Natural killer cell treated with Interleukin-12 subunit alpha and Interleukin-12 subunit beta and Interleukin-15 and Interleukin-18, amount 100 ng/mL, for 72 hours (primary cell): ENCODE measurements at regions not wholly inside any gene's neighbourhood (a gene's known extent, or its start where the extent isn't known, plus 50 kb on each side); places are given as distances from the start of the nearest gene placed in this dataset.
A peak's percentile ranks its signal among the peaks of the same experiment; 100 is the strongest.

Experiments
- ATAC-seq, 2 donors: fragments of 150-1000 bp; cut with Tn5 transposase in 1 of 2; sonication (Bioruptor Pico), chemical (Tn5 transposase) in 1 of 2; 2 replicates each; pipeline ENCODE4 v1.10.0; 2021
- DNase-seq: peaks from one replicate; pipeline ENCODE4 v3.0.0; 2022; ENCODE audit warnings: low spot score
- H3K27ac Mint-ChIP-seq, 2 donors: 1 replicate in 1 of 2; 2 replicates in 1 of 2; pipeline ENCODE4 v1.8.0; 2022; ENCODE audit warnings: mixed read lengths in 2 of 2, mild to moderate bottlenecking in 1 of 2, moderate library complexity in 1 of 2
- H3K27me3 Mint-ChIP-seq, 2 donors: 1 replicate in 1 of 2; 2 replicates in 1 of 2; pipeline ENCODE4 v1.8.0; 2022; ENCODE audit warnings: mixed read lengths in 2 of 2
- H3K36me3 Mint-ChIP-seq: one replicate; pipeline ENCODE4 v1.8.0; 2022; ENCODE audit warnings: mixed read lengths
- H3K4me1 Mint-ChIP-seq, 2 donors: 1 replicate in 1 of 2; 2 replicates in 1 of 2; pipeline ENCODE4 v1.8.0; 2022; ENCODE audit warnings: low read depth in 2 of 2, mixed read lengths in 2 of 2, mild to moderate bottlenecking in 1 of 2
- H3K4me3 Mint-ChIP-seq: one replicate; pipeline ENCODE4 v1.8.0; 2022; ENCODE audit warnings: mixed read lengths
- H3K9me3 Mint-ChIP-seq: 2 replicates; pipeline ENCODE4 v1.8.0; 2022; ENCODE audit warnings: mixed read lengths

DNA sequence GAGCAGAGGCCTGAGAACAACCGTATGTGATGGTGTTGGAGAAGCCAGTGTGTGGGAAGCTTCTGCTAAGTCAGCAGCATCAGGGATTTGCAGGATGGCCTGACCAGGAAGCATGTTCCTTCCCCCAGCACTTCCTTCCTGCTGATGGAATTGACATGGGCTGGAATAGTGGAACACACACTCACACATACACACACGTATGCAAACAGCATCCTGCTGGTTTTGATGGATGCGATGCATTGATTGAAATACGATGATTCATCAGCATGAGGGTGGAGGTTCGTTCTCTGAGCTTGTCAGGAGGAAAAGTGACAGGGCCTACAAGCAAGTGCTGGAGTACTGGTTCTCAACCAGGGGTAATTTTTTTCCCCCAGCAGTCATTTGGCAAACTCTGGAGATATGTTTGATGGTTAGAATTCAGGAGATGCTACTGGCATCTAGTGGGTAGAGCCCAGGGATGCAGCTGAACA is 229.1 kb downstream of the NFATC2 start:
- H3K36me3 Mint-ChIP-seq = no peaks in the 10 kb centered on the region
- peaks cover 15 to 17% of the 10 kb centered on the region in 2 donors for H3K27me3 Mint-ChIP-seq
- H3K4me1 Mint-ChIP-seq = no peaks in the 10 kb centered on the region
- ATAC-seq = no peak
- no peak for DNase-seq
- no peak overlapping the region for H3K4me3 Mint-ChIP-seq
- no peak overlapping the region for H3K27ac Mint-ChIP-seq
- H3K9me3 Mint-ChIP-seq = no peaks in the 10 kb centered on the region

DNA sequence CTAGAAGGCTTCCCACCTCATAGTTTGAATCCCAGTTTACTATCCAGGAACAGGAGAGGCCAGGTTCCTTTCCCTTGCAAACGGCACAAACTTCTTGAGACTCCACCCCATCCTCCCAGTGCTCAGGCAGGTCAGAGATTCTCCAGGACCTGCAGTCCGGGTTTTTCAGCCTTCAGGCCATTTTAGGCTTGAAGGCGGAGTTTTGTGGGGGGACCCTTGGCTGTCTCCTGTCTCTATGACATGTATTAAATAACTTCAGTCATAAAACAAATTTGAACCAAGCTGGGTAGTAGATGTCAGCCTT is 230.1 kb downstream of the NFATC2 start:
- H3K4me3 Mint-ChIP-seq = no peak overlapping the region
- no peak overlapping the region for H3K27ac Mint-ChIP-seq
- peaks cover 15 to 17% of the 10 kb centered on the region in 2 donors for H3K27me3 Mint-ChIP-seq
- H3K36me3 Mint-ChIP-seq = no peaks in the 10 kb centered on the region
- ATAC-seq (no peak), DNase-seq (no peak)
- H3K9me3 Mint-ChIP-seq = no peaks in the 10 kb centered on the region
- H3K4me1 Mint-ChIP-seq = no peaks in the 10 kb centered on the region

DNA sequence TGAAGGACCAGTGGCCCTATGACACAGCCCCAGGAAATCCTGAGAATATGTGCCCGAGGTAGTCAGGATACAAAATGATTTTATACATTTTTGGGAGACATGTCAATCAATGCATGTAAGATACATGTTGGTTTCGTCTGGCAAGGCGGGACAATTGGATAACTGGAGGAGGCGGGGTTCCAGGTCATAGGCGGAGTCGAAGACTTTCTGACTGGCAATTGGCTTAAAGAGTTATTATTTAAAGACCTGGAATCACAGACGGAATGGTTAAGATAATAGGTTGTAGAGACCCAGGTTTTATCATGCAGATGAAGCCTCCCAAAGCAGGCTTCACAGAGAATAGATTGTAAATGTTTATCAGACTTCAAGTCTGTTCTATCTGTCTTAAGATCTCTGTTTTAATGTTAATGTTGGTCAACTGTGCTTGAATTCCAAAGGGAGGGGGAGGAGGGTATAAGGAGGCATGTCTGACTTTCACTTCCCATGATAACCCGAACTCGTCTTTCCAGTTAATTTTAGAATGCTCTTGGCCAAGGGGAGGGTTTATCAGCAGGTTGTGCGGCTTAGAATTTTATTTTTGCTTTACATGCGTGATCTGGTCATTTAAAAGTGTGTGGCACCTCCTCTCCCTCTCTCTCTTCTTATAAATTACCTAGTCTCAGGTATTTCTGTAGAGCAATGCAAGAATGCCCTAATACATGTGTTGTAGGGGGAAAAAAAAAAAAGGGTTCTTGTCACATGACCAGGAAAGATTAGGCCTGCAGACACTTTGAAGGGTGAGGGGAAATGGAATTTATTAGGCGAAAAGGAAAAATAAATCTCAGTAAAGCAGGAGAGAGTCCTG is 230.7 kb downstream of the NFATC2 start:
- ATAC-seq = no peak
- Mint-ChIP-seq H3K9me3 (no peaks in the 10 kb centered on the region), H3K4me1 (no peaks in the 10 kb centered on the region), H3K36me3 (no peaks in the 10 kb centered on the region), H3K4me3 (no peak overlapping the region), H3K27ac (no peak overlapping the region), H3K27me3 (peaks cover 15 to 17% of the 10 kb centered on the region in 2 donors)
- no peak for DNase-seq

DNA sequence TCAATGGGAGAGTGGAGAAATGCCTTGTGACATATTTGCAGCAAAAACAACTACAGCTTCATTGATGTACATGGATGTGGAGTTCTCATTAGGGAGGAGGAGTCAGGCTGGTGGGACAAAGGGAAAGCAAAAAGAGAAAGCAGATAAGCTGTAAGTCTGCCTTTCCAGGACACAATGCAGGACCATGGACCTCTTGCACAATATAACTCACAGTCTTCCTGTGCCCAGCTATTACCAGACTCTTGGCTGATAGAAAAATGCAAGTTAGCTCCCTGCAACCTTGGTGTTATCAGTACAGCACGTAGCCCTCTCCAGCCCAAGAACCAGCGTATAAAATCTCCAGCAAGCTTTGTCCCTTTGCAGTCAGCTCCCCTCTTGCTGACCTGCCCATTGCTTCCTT is 232.3 kb downstream of the NFATC2 start:
- peaks cover 17 to 23% of the 10 kb centered on the region in 2 donors for H3K27me3 Mint-ChIP-seq
- DNase-seq (no peak), ATAC-seq (no peak)
- H3K27ac Mint-ChIP-seq = no peak overlapping the region
- H3K36me3 Mint-ChIP-seq = no peaks in the 10 kb centered on the region
- no peaks in the 10 kb centered on the region for H3K9me3 Mint-ChIP-seq
- peaks cover 0 to 5% of the 10 kb centered on the region in 2 donors for H3K4me1 Mint-ChIP-seq
- H3K4me3 Mint-ChIP-seq = no peak overlapping the region

DNA sequence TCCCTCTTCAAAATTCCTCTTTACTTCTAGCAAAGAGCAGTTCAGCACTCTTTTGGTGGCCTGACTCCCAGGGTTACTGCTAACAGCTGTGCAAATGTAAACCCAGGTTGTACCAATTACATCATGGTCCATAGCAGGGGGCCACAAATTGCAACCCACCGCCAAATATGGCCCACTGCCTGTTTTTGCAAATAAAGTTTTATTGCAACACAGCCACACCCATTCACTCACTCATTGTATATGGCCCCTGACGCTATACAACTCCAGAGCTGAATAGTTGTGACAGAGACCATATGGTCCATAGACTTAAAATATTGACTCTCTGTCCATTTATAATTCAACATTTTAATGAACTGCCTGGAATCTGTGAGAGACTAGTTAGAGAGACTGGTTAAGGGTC is 233.4 kb downstream of the NFATC2 start:
- DNase-seq (no peak), ATAC-seq (no peak)
- no peak overlapping the region for H3K27ac Mint-ChIP-seq
- H3K27me3 Mint-ChIP-seq = peaks cover 17 to 28% of the 10 kb centered on the region in 2 donors
- H3K4me3 Mint-ChIP-seq = no peak overlapping the region
- H3K9me3 Mint-ChIP-seq = no peaks in the 10 kb centered on the region
- H3K4me1 Mint-ChIP-seq = peaks cover 0 to 6% of the 10 kb centered on the region in 2 donors
- H3K36me3 Mint-ChIP-seq = no peaks in the 10 kb centered on the region

DNA sequence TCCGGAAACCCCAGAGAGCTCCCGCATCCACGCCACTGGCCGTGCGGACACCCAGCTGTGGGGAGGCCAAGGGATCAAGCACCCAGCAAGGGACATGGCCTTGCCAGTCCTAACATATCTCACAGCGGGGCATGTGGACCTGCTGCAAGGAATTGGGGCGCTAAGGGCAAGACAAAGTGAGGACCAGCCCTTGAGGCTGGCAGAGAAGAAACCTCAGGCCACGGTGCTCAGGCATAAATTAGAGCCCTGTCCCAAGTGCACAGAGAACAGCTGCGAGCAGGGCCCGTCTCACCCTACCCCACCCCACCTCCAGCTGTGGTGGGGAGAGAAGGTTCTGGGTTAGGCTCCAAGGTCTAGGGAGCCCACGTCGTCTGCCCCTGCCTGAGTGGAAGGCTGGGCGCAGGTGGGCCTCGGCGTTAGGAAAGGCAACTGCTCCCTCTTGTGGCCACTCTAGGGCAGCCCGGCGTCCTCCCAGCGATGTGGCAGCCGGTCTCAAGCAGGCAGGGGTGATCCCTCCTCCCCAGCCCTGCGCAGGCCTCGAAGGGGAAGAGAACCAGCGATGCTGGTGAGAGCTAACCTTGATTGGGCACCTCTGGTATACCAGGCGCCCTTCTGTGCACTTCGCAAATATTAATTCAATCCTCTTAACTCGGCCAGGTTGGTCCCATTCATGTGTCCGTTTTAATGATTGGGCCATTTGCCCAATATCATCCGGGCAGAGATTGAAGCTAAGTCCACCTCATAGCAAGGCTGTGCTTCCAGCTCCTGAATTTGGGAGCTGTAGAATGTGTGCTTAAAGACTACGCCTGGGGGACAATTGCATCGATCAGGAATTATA is 235.8 kb downstream of the NFATC2 start:
- peaks cover 13 to 24% of the 10 kb centered on the region in 2 donors for H3K27me3 Mint-ChIP-seq
- H3K9me3 Mint-ChIP-seq = no peaks in the 10 kb centered on the region
- peaks cover 0 to 9% of the 10 kb centered on the region in 2 donors for H3K4me1 Mint-ChIP-seq
- DNase-seq = peak; percentile 78
- no peak overlapping the region for H3K4me3 Mint-ChIP-seq
- no peaks in the 10 kb centered on the region for H3K36me3 Mint-ChIP-seq
- ATAC-seq = peak; percentile 88
- H3K27ac Mint-ChIP-seq = no peak overlapping the region

DNA sequence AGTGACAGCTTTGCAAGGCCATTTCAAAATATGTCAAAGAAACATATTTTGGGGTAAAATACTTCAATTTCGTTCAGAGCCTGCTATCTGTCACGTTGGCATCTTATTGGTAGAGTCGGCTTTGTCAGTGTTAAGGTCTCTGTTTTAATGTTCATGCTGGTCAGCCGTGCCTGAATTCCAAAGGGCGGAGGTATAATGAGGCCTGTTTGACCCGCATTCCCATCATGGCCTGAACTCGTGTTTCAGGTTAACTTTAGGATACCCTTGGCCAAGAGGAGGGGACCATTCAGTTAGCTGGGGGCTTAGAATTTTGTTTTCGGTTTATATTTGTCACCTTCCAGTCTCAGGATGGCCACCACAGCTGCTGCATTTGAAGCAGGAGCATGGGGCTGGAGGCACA is 236.4 kb downstream of the NFATC2 start:
- Mint-ChIP-seq H3K4me3 (no peak overlapping the region), H3K27me3 (peaks cover 9 to 18% of the 10 kb centered on the region in 2 donors), H3K36me3 (no peaks in the 10 kb centered on the region), H3K4me1 (peaks cover 0 to 9% of the 10 kb centered on the region in 2 donors), H3K27ac (no peak overlapping the region), H3K9me3 (no peaks in the 10 kb centered on the region)
- no peak for ATAC-seq
- no peak for DNase-seq

DNA sequence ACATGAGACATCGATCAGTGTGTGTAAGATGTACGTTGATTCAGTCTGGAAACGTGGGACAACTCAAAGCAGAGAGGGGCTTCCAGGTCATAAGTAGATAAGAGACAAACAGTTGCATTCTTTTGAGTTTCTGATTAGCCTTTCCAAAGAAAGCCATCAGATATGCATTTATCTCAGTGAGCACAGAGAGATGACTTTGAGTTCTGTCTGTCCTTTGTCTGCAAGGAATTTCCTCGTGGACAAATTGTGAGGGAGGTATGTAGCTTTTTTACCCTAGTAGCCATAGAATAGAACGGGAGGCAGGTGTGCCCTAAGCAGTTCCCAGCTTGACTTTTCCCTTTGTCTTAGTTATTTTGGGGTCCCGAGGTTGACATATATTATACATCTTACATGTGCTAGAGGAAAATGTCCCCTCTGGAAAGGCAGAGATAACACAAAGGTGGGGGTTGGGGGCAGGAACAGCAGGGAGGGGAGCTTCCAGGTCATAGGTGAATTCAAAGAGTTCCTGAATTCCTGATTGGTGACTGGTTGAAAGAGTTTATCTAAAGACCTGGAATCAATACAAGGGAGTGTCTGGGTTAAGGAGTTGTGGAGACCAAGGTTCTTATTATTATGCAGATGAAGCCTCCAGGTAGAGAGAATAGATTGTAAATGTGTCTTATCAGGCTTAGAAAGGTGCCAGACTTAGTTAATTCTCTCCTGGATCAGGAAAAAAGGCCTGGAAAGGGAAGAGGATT is 237.0 kb downstream of the NFATC2 start:
- H3K4me3 Mint-ChIP-seq = no peak overlapping the region
- no peak for DNase-seq
- H3K27me3 Mint-ChIP-seq = peaks cover 7 to 18% of the 10 kb centered on the region in 2 donors
- H3K9me3 Mint-ChIP-seq = no peaks in the 10 kb centered on the region
- ATAC-seq = no peak
- H3K27ac Mint-ChIP-seq = no peak overlapping the region
- H3K36me3 Mint-ChIP-seq = no peaks in the 10 kb centered on the region
- peaks cover 0 to 9% of the 10 kb centered on the region in 2 donors for H3K4me1 Mint-ChIP-seq

DNA sequence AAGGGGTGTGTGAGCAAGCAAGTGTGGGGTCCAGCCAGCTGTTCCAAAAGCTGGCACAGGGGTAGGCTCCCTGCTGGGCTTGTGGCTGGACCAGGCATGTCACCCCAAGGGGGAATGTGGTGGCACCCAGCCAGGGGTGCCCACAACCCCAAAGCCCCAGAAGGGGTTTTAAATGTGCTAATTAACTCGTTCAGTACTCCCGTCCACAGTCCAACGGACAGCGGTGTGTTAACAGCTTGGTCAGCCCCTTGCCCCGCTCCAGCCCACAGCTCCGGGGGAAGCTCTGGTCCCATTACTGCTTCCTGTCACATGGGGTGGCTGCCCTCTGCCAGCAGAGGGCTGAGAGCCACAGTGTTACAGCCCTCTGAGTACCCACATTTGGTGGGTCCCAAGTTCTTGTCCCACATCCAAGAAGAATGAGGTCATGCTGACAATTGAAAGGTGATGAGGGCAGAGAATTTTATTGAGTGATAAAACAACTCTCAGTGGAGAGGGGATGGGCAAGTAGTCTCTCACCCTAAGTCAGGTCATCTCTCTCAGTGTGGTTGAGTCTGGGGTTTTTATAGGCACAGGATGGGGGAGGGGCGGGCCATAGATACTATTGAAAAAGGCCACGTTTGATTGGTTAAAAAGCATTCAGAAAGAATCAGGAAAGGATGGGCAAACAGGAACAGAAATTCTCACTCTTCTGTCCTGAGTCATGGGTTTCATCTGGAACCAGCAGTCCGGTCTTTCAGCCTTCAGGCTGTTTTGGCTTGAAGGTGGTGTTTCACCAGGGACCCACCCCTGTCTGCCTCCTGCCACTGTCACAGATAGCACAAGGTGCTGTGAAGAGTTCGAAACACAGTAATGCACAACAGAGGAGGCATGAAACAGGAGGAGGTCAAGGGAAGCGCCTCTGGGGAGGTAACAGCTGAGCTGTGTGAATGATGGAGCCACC is 238.5 kb downstream of the NFATC2 start:
- H3K27me3 Mint-ChIP-seq = peaks cover 4 to 15% of the 10 kb centered on the region in 2 donors
- no peaks in the 10 kb centered on the region for H3K9me3 Mint-ChIP-seq
- ATAC-seq (no peak), DNase-seq (no peak)
- no peaks in the 10 kb centered on the region for H3K36me3 Mint-ChIP-seq
- H3K4me1 Mint-ChIP-seq = peaks cover 0 to 9% of the 10 kb centered on the region in 2 donors
- H3K27ac Mint-ChIP-seq = no peak overlapping the region
- H3K4me3 Mint-ChIP-seq = no peak overlapping the region

DNA sequence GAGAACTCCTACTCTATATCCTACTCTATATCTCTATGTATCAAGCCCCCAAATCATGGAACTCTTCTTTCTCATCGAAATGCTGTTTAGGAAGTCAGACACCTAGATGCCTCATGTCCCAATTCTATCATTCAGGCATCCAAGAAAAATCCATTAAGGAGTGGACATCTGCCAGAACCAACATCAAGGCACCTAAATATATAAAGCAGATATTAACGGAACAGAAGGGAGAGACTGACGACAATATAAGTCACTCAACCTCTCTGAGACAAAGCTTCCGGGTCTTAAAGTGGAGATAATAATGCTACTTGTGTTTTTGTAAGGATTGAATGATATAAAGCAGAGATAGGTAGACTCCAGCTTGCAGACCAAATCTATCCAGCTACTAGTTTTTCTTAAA is 241.5 kb downstream of the NFATC2 start:
- Mint-ChIP-seq H3K9me3 (no peaks in the 10 kb centered on the region), H3K36me3 (no peaks in the 10 kb centered on the region), H3K4me3 (no peak overlapping the region), H3K27ac (no peak overlapping the region), H3K27me3 (peaks cover 4 to 18% of the 10 kb centered on the region in 2 donors), H3K4me1 (peaks cover 0 to 6% of the 10 kb centered on the region in 2 donors)
- ATAC-seq (no peak), DNase-seq (no peak)

DNA sequence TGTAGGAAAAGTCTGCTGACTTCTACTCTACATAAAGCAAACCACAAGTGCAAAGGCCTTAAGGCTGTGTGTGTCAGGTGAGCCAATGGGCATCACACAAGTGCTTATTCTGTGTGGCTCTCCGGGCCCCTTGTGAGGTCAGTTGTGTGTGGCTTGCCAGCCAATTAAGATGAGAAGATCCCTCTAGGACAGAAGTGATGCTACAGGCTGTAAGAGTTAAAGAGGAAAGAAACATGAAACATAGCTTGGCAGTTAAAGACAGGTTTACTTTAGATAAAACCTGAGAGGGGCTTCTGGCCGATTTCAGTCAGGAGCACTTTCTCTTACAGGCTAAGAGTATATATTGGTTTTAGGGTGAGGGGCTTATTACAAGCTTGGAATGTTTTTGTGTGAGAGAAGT is 242.4 kb downstream of the NFATC2 start:
- ATAC-seq (no peak), DNase-seq (no peak)
- Mint-ChIP-seq H3K36me3 (no peaks in the 10 kb centered on the region), H3K4me3 (no peak overlapping the region), H3K9me3 (no peaks in the 10 kb centered on the region), H3K27ac (no peak overlapping the region), H3K27me3 (peaks cover 3 to 15% of the 10 kb centered on the region in 2 donors), H3K4me1 (peaks cover 0 to 4% of the 10 kb centered on the region in 2 donors)

DNA sequence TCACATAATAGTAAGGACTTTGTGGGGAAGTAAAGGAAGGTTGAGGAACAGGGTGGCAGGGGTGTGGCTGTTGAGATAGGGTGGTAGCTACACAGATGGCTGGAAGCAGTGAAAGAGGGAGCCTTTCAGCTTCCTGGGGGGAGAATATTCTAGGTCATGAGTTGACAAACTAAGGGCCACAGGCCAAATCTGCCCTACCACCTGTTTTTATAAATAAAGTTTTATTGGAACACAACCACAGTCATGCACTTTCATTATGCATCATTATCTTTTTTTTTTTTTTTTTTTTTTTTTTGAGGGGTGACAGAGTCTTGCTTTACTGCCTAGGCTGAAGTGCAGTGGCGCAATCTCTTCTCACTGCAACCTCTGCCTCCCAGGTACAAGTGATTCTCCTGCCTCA is 243.1 kb downstream of the NFATC2 start:
- no peak overlapping the region for H3K4me3 Mint-ChIP-seq
- no peaks in the 10 kb centered on the region for H3K9me3 Mint-ChIP-seq
- ATAC-seq = no peak
- no peak for DNase-seq
- H3K27me3 Mint-ChIP-seq = peaks cover 6 to 19% of the 10 kb centered on the region in 2 donors
- peaks cover 0 to 4% of the 10 kb centered on the region in 2 donors for H3K4me1 Mint-ChIP-seq
- no peaks in the 10 kb centered on the region for H3K36me3 Mint-ChIP-seq
- no peak overlapping the region for H3K27ac Mint-ChIP-seq
